ENCODE measurements at regions not wholly inside any gene's neighbourhood (a gene's known extent, or its start where the extent isn't known, plus 50 kb on each side); places are given as distances from the start of the nearest gene placed in this dataset.

- peaks cover 3% of the 10 kb centered on the region for H3K9me3 ChIP-seq
- no peaks in the 10 kb centered on the region for H3K36me3 ChIP-seq
- H3K4me3 ChIP-seq (ENCODE audit: low read depth in 1 of 2, low read length in 1 of 2) = no peak overlapping the region
- TF ChIP-seq CTCF (IDR thresholded peaks at IDR 0.05) = no peak
- peaks cover 16% of the 10 kb centered on the region for H3K27me3 ChIP-seq
- no peaks in the 10 kb centered on the region for H3K4me1 ChIP-seq (ENCODE audit: control insufficient read depth in 1 of 2, insufficient read depth in 1 of 2, low read depth in 1 of 2, low read length in 1 of 2)
- H3K27ac ChIP-seq = no peak overlapping the region
These were observed 109.5 kb downstream of the TENT4A start for GRCh38 chr5:6822556-6823343.

- H3K27ac ChIP-seq = no peak overlapping the region
- H3K36me3 ChIP-seq = no peaks in the 10 kb centered on the region
- no peak overlapping the region for H3K4me3 ChIP-seq (ENCODE audit: low read depth in 1 of 2, low read length in 1 of 2)
- H3K9me3 ChIP-seq = peaks cover 3% of the 10 kb centered on the region
- peaks cover 7% of the 10 kb centered on the region for H3K27me3 ChIP-seq
- TF ChIP-seq CTCF (IDR thresholded peaks at IDR 0.05) = no peak
- H3K4me1 ChIP-seq (ENCODE audit: control insufficient read depth in 1 of 2, insufficient read depth in 1 of 2, low read depth in 1 of 2, low read length in 1 of 2) = no peaks in the 10 kb centered on the region
These were observed 110.8 kb downstream of the TENT4A start for GRCh38 chr5:6823996-6824395.

GRCh38 chr5:6825678-6826244, 112.5 kb downstream of the TENT4A start:
- Histone ChIP-seq H3K36me3 (no peaks in the 10 kb centered on the region), H3K4me3 (ENCODE audit: low read depth in 1 of 2, low read length in 1 of 2) (no peak overlapping the region), H3K27ac (no peak overlapping the region), H3K27me3 (no peaks in the 10 kb centered on the region), H3K9me3 (peaks cover 2% of the 10 kb centered on the region), H3K4me1 (ENCODE audit: control insufficient read depth in 1 of 2, insufficient read depth in 1 of 2, low read depth in 1 of 2, low read length in 1 of 2) (no peaks in the 10 kb centered on the region)
- no peak for TF ChIP-seq CTCF (IDR thresholded peaks at IDR 0.05)

- no peaks in the 10 kb centered on the region for H3K27me3 ChIP-seq
- H3K27ac ChIP-seq = no peak overlapping the region
- H3K4me1 ChIP-seq (ENCODE audit: control insufficient read depth in 1 of 2, insufficient read depth in 1 of 2, low read depth in 1 of 2, low read length in 1 of 2) = no peaks in the 10 kb centered on the region
- no peaks in the 10 kb centered on the region for H3K36me3 ChIP-seq
- H3K9me3 ChIP-seq = no peaks in the 10 kb centered on the region
- no peak overlapping the region for H3K4me3 ChIP-seq (ENCODE audit: low read depth in 1 of 2, low read length in 1 of 2)
- no peak for TF ChIP-seq CTCF (IDR thresholded peaks at IDR 0.05)
These were observed 113.5 kb downstream of the TENT4A start for GRCh38 chr5:6826756-6827155.

- no peak overlapping the region for H3K27ac ChIP-seq
- H3K9me3 ChIP-seq = no peaks in the 10 kb centered on the region
- H3K36me3 ChIP-seq = no peaks in the 10 kb centered on the region
- H3K4me3 ChIP-seq (ENCODE audit: low read depth in 1 of 2, low read length in 1 of 2) = no peak overlapping the region
- H3K4me1 ChIP-seq (ENCODE audit: control insufficient read depth in 1 of 2, insufficient read depth in 1 of 2, low read depth in 1 of 2, low read length in 1 of 2) = no peaks in the 10 kb centered on the region
- H3K27me3 ChIP-seq = no peaks in the 10 kb centered on the region
- no peak for TF ChIP-seq CTCF (IDR thresholded peaks at IDR 0.05)
These were observed 114.4 kb downstream of the TENT4A start for GRCh38 chr5:6827526-6828219.

Measured in neutrophil (primary cell).